ENCODE measurements at regions not wholly inside any gene's neighbourhood (a gene's known extent, or its start where the extent isn't known, plus 50 kb on each side); places are given as distances from the start of the nearest gene placed in this dataset.

GRCh38 chr9:95822583-95823431 is 52.7 kb upstream of the ERCC6L2 start:
- ChIA-PET CTCF (interaction anchor here (0.8 to 1.6 kb wide), 7 partner anchors 8 to 35 kb away, joined by 3 to 5 read pairs (median 3); no protein-coding TSS in a partner anchor), POLR2A (no interaction called here)
- TF ChIP-seq CTCF (IDR thresholded peaks at IDR 0.05; ENCODE audit: control extremely low read depth, extremely low read depth, low read depth, missing control alignments) = no peak
- peak; percentile 75 for DNase-seq (ENCODE audit: extremely low spot score)

- CTCF ChIA-PET = interaction anchor here (1.2 to 1.6 kb wide), 2 partner anchors 15 to 17 kb away, joined by 3 to 5 read pairs; no protein-coding TSS in a partner anchor
- no peak for TF ChIP-seq CTCF (IDR thresholded peaks at IDR 0.05; ENCODE audit: control extremely low read depth, extremely low read depth, low read depth, missing control alignments)
- POLR2A ChIA-PET = no interaction called here
- DNase-seq (ENCODE audit: extremely low spot score) = no peak
Observed at GRCh38 chr9:95822015-95822414, 53.5 kb upstream of the ERCC6L2 start.

- ChIA-PET CTCF (no interaction called here), POLR2A (no interaction called here)
- no peak for TF ChIP-seq CTCF (IDR thresholded peaks at IDR 0.05; ENCODE audit: control extremely low read depth, extremely low read depth, low read depth, missing control alignments)
- no peak for DNase-seq (ENCODE audit: extremely low spot score)
Observed at GRCh38 chr9:95820074-95820473, 55.4 kb upstream of the ERCC6L2 start.

- CTCF ChIA-PET = no interaction called here
- POLR2A ChIA-PET = no interaction called here
- no peak for DNase-seq (ENCODE audit: extremely low spot score)
- no peak for TF ChIP-seq CTCF (IDR thresholded peaks at IDR 0.05; ENCODE audit: control extremely low read depth, extremely low read depth, low read depth, missing control alignments)
Observed at GRCh38 chr9:95819636-95820035, 55.9 kb upstream of the ERCC6L2 start.

GRCh38 chr9:95817205-95817604 is 58.3 kb upstream of the ERCC6L2 start:
- ChIA-PET CTCF (no interaction called here), POLR2A (no interaction called here)
- no peak for TF ChIP-seq CTCF (IDR thresholded peaks at IDR 0.05; ENCODE audit: control extremely low read depth, extremely low read depth, low read depth, missing control alignments)
- DNase-seq (ENCODE audit: extremely low spot score) = no peak

- CTCF ChIA-PET = no interaction called here
- no peak for DNase-seq (ENCODE audit: extremely low spot score)
- no peak for TF ChIP-seq CTCF (IDR thresholded peaks at IDR 0.05; ENCODE audit: control extremely low read depth, extremely low read depth, low read depth, missing control alignments)
- POLR2A ChIA-PET = no interaction called here
Observed at GRCh38 chr9:95816716-95817115, 58.8 kb upstream of the ERCC6L2 start.
